NCI-H1417 treated with DMSO at 0.1 percent for 48 hours (cell line): ENCODE measurements at regions not wholly inside any gene's neighbourhood (a gene's known extent, or its start where the extent isn't known, plus 50 kb on each side); places are given as distances from the start of the nearest gene placed in this dataset.

Source experiments
- DNase-seq: peaks from one replicate; lab custom pipeline; 2025; lab: John Stamatoyannopoulos, UW

DNA sequence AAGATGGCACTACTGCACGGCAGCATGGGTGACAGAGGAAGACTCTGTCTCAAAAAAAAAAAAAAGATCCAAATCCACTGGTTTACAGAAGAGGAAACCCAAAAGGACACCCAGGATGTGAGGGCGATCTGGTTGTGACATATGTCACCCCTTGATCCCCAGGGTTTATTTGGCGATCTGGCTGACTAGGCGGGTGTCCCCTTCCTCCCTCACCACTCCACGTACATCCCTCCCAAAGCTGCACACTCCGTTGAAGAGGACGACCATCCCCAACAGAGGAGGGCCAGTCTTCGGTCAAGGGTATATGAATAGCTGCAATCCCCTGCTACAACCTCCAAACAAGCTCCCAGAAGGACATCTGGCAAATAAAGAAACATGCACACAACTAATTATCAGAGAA is 111.6 kb downstream of the HTR5A start:
- no peak for DNase-seq

DNA sequence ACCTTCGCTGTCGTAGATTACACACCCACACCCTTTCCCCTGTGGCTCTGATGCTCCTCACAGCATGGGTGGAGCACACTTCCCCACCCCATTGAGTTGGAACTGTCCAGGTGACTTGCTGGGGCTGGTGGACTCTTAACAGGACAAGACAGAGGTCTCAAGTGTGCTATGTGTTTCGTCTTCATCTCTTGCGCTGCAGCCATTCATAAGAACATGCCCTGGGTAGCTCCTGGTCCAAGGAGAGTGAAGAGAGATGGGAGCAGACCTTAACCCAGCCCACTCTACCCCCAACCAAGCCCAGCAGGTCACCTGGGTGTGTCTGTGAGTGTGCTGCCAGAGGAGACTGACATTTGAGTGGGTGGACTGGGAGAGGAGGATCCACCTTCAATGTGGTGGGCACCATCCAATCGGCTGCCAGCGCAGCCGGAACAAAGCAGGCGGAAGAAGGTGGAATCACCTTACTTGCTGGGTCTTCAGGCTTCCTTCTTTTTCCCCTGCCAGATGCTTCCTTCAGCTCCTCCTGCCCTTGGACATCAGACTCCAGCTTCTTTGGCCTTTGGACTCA is 112.4 kb downstream of the HTR5A start:
- no peak for DNase-seq

DNA sequence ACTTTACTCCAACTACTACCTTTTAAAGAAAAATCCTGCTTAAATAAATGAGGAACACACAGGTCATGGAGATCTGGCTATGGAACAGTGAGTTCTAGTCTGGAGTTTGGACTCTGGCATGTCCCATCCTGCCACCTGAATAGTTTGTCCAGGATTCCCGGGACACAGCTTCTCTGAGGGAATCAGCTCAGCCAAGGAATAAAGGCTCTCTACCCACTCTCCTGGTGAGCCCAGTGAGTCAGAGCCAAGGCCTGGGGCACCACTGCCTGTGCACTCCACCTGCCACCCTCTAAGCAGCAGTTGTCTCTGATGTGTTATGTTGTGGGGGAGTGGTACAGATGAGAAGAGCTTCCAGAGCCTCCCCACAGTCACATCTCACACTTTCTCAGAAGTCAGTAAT is 113.5 kb downstream of the HTR5A start:
- no peak for DNase-seq

DNA sequence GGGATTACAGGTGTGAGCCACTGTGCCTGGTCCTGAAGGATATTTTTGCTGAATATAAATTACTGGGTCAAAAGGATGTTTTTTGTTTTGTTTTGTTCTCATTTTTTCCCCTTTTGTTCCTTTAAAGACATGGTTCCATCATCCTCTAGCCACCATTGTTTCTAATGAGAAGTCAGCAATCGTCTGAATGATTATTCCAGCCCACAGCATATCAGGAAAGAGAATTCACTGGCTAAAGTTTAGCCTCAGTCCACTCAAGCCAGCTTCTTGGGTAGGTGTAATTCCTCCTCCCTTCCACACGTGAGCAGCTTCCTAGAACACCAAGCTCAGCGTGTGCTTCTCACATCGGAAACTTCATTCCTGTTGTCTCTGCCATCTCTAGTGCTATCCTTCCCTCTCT is 112.8 kb upstream of the INSIG1 start:
- no peak for DNase-seq

DNA sequence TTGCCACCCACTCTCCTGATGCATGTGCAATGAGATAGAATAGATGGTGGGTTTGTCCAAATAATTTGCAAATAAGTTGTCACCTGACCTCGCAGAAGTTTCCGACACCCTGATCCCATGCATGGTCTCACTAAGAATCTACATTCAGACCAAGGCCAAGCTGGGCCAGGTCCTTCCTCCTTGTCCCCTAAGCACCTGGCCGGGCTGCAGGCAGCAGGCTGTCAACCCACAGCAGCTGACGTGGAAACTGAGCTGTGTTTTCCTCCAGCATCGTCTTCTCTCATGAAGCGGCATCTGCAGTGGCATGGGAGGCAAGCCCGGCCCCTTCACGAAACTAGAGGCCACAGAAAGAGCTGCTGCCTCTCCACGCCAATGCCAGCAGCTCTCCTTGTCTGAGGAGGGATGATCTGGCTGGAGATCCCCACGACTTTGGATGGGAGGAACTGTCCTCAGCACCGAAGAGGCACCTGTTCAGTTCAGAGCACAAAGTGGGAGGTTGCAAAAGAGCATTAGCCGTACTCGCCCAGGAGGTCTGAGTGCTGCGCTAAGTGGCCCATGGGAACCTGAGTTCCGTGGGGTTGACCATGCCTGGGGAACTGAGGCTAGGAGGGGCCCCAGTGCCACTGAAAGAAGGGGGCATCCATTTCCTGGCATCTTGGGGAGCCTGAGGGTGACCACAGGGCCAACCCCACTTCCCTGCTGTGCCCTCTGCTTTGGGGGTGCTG is 110.5 kb upstream of the INSIG1 start:
- no peak for DNase-seq

DNA sequence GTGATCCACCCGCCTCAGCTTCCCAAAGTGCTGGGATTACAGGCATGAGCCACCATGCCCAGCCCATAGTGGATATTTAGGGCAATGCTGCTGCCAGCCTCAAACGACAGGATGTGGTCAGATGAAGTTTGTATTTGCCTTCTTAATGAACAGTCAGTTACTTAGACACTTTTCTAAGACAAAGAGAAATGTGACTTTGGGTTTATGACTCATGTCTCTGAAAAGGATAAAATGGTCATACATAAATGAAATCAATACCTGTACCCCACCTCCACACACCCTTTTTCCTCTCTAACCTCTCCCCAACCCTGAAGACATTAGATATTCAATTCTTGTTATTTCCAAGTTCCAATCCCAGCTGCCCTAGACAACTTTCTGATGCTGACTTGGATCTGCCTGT is 109.3 kb upstream of the INSIG1 start:
- DNase-seq: no peak

DNA sequence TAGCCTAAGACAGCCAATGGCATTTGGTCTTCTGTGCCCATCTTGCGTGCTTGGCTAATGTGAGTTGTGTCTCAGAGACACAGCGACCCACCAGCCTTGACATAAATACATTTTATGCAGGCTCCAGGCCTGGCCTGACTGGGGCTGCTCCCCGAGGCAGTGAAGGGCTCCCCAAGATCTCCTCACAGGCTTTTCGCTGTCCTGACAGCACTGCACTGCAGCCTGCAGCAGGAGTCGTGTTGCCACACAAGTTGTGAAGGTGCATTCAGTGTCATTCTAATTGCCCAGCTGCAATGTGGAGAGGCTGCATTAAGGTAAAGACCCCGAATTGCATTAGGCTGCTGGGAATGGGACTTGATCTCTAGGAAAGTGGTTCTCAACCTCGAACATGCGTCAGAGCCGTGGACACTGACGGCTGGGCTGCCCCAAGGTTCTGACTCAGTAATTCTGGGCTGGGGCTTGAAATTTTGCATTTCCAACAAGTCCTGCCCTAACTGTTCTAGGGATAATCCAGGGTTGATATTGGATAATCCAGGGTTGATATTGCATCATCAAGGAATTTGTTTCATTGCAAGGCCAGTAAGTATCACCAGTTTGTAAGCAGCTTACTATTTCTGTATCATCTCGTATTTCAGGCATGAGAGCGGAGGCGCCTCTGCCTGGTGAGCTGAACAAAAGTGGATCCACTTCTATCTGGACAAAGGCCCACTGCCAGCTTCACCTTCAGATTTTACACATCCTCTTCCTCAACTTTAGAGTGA is 108.7 kb upstream of the INSIG1 start:
- no peak for DNase-seq

DNA sequence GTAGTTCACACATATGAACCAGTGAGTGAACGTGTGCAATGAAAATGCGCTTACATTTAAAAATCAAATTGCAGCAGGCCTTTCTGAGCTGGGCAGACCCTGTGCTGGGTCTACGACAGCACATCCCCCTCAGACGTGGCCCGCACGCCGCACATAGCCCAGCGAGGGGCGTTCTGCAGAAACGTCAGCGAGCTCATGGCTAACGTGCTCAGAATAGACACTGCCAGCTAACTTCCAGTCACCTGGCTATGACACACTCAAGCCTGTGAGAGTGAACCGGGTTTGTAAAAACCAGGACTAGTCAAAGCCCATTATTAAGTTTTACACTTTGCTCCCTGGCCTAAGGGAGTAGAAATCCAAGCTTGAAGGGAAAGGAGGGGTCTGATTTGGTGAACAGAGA is 108.1 kb upstream of the INSIG1 start:
- DNase-seq: no peak

DNA sequence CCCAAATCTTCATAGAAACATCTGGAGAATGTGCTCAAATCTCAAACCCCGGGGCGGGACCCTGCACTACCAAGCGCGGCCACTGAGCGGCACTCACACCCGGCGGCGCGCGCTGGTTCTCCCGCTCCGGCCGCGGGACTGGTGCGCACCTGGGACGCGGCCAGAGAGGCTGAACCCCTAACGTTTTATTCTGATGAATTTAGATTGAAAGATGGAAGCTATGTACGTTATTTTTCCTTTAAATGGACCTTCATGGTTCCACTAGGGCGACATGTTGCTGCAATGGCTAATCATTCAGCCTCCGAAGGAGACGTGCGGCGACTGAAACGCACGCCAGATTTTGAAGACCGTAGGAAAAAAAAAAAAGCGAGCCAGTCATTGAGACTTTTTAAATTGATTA is 107.0 kb upstream of the INSIG1 start:
- no peak for DNase-seq

DNA sequence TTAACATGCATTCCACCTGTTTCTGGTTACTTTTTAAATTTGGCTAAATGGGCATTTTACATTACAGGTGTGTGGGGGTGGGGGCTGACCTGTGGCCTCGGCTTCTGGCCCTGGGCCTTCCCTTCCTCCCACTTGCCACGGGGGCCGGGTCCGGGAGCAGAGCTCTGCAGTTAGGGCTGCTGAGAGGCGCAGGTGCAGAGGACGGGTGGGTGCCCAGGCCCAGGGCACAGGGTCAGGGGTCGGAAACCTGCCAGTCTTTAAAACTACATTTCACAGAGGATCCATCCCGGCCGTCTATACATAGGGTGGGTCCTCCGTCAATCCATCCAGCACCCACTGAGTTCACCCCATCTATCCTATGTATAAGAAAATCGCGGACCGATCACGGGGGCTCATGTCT is 106.5 kb upstream of the INSIG1 start:
- no peak for DNase-seq

DNA sequence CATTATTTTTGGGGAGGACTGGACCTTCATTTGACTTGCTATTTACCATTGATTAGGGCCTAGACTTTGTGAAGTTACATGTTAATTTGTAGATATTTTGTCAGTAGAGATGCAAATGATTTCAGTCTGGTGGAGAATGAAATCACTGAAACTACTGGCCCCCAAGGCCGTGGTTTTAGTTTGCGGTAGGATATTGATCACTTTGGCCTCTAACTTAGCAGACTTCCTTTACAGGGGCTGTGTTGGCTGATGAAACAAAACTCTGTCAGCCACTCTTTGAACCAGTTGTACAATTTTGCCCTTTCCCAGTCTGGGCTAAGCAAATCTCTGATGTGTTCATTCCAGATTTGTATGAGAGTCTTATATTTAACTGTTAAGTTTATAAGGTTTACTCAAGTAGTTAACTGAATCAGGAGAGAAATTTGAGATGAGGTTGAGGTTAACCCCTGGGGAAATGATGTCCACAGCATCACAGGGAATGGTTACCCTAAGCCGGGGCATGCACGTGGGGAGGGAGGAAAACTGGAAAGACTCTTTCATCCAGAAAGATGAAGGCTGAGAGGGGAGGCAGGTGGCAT is 105.7 kb upstream of the INSIG1 start:
- no peak for DNase-seq

DNA sequence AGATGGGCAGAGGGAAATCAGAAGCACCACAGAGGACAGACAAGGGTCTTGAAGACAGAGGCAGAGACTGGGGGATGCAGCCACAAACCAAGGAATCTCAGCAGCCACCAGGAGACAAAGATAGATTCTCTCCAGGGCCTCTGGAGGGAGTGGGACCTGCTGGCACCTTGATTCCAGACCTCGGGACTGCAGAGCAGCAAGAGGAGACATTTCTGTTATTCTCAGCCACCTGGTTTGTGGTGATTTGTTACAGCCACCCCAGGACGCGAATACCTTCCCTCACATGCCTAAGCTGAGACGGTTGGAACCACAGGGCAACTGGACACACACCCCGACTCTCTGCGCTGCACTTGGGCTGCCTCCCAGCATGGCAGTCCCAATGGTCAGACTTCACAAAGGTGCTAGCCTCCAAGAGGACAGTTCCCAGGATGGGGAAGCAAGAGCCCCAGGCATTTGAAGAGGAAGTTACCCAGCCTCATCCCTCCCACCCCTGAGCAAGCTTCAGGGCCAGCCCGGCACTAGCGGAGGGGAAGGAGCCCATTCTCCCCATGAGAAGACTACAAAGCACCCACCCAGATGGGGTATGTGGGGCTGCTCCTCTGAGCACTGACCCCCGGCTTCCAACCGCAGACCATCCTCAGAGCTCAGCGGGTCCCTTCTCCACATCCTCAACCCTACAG is 104.6 kb upstream of the INSIG1 start:
- no peak for DNase-seq

DNA sequence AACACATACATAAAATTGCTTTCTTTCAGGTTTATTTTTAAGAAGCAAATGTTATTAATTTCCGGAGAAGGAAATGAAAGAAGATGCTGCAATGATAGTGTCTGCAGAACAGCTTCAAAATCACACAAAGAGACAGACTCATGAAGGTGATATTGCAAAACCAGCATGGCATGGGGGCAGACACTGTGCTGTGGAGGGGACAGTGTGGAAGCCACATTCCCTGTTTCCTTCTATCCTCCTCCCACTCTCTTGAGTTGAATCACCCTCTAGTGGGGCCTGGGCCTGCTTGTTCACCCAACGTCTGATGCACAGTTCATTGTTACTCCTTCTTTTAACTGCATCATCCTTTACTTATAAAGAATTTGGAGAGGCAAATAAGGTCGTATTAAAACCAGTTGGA is 104.0 kb upstream of the INSIG1 start:
- DNase-seq: no peak

DNA sequence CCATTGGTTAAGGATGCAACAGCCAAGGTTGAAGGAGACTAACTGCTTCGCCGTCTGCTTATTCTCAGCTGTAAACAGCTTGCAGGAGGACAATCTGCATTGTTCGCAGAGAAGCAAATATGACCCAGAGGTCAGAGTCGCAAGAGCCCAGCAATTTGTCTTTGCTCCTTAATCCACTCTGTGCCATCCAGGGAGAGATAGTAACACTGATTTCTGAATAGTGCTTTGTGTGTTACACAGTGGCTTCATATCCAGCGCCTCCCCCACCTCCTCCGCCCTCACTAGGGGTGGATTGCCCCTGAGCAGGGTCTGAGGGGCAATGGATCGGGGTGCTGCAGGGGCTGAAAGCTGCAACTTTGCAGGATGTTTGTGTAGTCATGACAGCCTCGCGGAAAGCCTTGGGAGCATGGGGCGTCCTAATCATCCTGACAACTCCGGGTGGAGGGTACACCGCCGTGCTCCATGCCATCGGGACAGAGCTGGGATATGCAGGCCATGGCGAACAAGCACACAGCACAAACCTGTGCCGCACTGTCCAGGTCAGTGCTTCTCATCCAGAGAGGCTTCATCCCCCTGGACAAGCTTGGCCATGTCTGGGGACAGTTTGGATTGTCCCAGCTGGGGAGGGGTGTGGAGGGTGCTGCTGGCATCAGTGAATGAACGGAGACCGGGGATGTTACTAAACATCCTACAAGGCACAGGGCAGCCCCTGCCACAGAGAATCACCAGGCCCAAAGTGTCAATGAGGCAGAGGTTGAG is 103.1 kb upstream of the INSIG1 start:
- no peak for DNase-seq

DNA sequence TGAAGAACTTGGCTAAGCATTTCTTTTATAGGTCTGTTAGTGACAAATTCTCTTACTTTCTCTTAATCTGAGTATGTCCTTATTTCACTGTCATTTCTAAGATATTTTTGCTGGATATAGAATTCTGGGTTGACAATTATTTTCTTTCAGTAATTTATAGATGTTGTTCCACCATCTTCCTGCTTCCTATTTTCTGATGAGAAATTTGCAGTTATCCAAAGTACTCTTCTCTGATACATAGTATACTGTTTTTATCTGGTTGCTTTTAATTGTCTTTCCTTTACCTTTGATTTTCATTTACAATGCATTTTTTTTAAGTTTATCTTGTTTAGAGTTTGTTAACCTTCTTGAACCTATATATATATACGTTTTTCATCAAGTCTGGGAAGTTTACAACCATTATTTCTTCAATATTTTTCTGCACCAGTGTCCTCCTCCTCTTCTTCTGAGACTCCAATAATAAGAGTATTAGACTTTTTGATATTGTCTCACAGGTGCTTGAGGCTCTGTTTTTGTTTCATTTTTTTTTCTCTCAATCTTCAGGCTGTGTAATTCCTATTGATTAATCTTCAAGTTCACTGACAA is 101.6 kb upstream of the INSIG1 start:
- DNase-seq: no peak

DNA sequence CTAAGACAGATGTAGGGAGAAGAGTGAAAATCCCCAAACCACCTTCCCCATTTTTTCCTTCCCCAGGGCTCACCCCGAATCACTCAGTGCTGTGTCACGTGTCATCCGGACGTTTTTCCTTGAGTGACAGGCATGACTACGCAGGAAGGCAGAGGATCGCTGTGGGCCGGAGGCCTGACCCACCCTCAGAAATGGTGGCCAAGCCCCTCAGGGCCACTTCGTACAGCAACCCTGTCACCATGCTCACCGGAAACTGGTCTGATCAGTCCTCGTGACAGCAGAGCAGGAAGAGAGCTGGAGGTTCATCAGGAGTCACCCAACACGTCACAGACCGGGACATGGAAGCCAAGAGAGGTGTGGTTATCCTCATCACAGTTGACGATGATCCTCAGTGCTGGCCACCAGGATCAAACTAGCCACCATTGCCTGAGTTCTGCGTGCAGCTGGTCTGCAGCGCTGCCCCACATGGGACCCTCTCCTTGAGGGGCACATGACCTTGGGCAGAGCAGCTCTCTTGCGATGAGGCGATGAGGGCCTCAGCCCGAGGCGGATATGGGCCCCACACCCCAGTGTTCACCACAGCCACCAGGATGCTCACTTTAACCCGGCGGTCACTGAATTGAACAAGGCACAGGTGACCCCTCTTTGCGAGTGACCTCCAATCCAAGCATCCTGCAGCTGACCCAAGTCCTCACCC is 99.3 kb upstream of the INSIG1 start:
- DNase-seq: no peak

DNA sequence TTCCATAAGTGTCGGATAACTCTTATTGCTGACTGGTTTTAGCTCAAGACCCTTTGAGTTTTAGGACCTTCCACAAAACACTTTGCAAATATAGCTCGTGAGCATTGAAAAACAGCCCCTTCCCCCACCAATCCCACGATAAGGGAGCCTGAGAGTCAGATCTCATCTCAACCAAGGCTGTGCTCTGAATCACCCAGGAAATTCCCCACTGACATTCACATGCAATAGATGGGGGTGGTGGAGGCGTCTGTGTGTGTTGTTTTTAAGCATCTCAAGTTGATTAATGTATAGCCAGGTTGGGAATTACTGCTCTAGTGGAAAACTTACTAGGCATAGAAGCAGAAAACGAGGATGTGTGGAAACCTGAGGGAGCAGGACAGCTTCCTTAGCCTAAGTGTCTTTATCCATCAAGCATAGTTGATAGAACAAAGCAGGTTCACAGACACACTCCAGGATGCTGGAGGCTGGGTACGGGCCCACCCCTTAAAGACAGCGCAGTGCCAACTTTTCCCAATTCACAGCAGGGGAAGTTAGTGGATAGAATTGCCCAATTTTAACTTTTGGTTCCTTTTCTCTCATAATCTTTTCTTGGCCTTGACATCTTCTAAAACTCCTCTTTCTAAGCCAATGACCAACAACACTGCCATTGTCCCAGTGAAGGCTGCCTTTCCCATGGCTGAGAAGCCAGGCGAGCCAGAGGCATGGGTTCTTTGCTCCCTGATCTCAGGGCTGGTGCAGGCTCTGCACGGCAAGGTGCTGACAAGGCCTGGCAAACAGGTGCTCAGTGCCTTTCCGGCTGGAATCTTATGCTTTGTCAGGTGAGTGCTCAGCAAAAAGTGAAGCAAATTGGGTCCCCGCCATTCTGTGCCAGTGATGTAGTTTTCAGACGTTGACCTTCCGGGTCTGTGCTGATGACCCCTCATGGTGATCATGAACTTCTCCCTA is 98.5 kb upstream of the INSIG1 start:
- DNase-seq: no peak

DNA sequence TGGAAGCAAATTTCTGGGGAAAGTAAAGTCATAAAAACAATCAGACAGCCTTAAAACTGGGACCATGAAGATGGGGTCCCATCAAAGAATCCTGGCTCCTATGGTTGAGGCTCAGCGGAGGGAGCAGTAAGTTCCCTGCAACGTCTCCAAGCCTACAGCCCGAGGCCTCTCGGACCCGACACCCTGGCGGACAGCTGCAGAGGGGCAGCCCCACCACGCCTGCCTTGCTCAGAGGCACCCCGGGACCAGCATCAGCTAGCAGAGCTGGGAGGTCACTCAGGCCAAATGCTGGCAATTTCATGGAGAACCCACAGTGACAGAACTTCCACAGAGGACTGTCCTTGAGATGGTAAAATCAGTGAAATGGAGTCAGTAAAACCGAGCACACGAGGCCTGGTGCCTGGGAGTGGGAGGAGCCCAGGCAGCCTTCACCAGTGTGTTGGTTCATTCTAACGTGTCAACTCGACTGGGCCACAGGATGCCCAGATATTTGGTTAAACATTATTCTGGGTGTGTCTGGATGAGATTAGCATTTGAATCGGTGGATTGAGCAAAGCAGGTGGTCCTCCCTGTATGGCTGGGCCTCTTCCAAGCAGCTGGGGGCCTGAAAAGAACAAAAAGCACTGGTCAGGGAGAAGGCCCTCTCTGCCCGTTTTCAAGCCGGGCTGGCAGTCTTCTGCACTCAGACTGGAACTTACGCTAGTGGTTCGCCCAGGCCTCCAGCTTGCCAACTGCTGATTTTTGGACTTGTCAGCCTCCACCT is 96.2 kb upstream of the INSIG1 start:
- no peak for DNase-seq
